SK-N-SH (cell line): ENCODE measurements at regions not wholly inside any gene's neighbourhood (a gene's known extent, or its start where the extent isn't known, plus 50 kb on each side); places are given as distances from the start of the nearest gene placed in this dataset.
A peak's percentile ranks its signal among the peaks of the same experiment; 100 is the strongest.

Source experiments
- CTCF ChIA-PET: fragments of 300-600, 350-600 bp; formaldehyde crosslinking; extraction: SDS; loops from one replicate; lab custom pipeline; 2021; lab: Yijun Ruan, JAX
- POLR2A ChIA-PET: fragments of 350-600 bp; sonication (Branson Sonifier 250); formaldehyde crosslinking; extraction: SDS; loops from one replicate; lab custom pipeline; 2020; ENCODE audit warnings: antibody characterized with exemption, inconsistent platforms; lab: Yijun Ruan, JAX
- DNase-seq: peaks from one replicate; pipeline ENCODE4 v3.0.0; 2012
- H2AFZ ChIP-seq: fragments of 200-600 bp; sonication (generic); 2 replicates; pipeline ENCODE4 v1.8.1; 2016; ENCODE audit warnings: antibody characterized with exemption, mild to moderate bottlenecking, low read depth
- H3F3A ChIP-seq: fragments of 200-600 bp; sonication (generic); replicated peaks from 2 replicates; pipeline ENCODE3; 2016; ENCODE audit warnings: antibody characterized with exemption, mild to moderate bottlenecking; ENCODE audit not compliant: insufficient read depth
- H3K27ac ChIP-seq, 2 experiments: fragments of 200-500 bp in 1 of 2; fragments of 200-600 bp in 1 of 2; sonication (Bioruptor generic) in 1 of 2; sonication (generic), shearing (Covaris generic) in 1 of 2; 2 replicates each; pipeline versions ENCODE4 v1.5.1 to v1.6.1; 2014 to 2016; ENCODE audit warnings: low read depth in 2 of 2, inconsistent platforms in 1 of 2, low read length in 1 of 2, mild to moderate bottlenecking in 1 of 2, mixed read lengths in 1 of 2
- H3K27me3 ChIP-seq: fragments of 200-600 bp; sonication (generic), shearing (Covaris generic); 2 replicates; pipeline ENCODE4 v1.6.1; 2016; ENCODE audit warnings: mixed run types; ENCODE audit not compliant: insufficient read depth
- H3K36me3 ChIP-seq, 2 experiments: fragments of 200-500 bp in 1 of 2; fragments of 200-600 bp in 1 of 2; sonication (Bioruptor generic) in 1 of 2; sonication (generic) in 1 of 2; replicated peaks in 1 of 2; 2 replicates each; pipeline versions ENCODE3 to v1.5.1; 2014 to 2016; ENCODE audit warnings: low read length in 1 of 2, mild to moderate bottlenecking in 1 of 2; ENCODE audit not compliant: insufficient read depth in 2 of 2, control insufficient read depth in 1 of 2
- H3K4me1 ChIP-seq, 2 experiments: fragments of 200-500 bp in 1 of 2; fragments of 200-600 bp in 1 of 2; sonication (Bioruptor generic) in 1 of 2; sonication (generic), shearing (Covaris generic) in 1 of 2; 2 replicates each; pipeline versions ENCODE4 v1.5.1 to v1.6.1; 2014 to 2016; ENCODE audit warnings: low read depth in 1 of 2, low read length in 1 of 2, mixed run types in 1 of 2; ENCODE audit not compliant: insufficient read depth in 2 of 2, control insufficient read depth in 1 of 2
- H3K4me2 ChIP-seq: fragments of 200-600 bp; sonication (generic), shearing (Covaris generic); 2 replicates; pipeline ENCODE4 v1.6.1; 2017; ENCODE audit warnings: mixed run types
- H3K4me3 ChIP-seq, 2 experiments: fragments of 200-500 bp in 1 of 2; fragments of 200-600 bp in 1 of 2; sonication (Bioruptor generic) in 1 of 2; sonication (generic), shearing (Covaris generic) in 1 of 2; 2 replicates each; pipeline versions ENCODE4 v1.5.1 to v1.8.1; 2014 to 2016; ENCODE audit warnings: low read depth in 2 of 2, inconsistent platforms in 1 of 2, low read length in 1 of 2, mild to moderate bottlenecking in 1 of 2, mixed read lengths in 1 of 2, moderate library complexity in 1 of 2
- H3K79me2 ChIP-seq: fragments of 200-600 bp; sonication (generic); 2 replicates; pipeline ENCODE4 v1.8.1; 2017; ENCODE audit warnings: mild to moderate bottlenecking; ENCODE audit not compliant: insufficient read depth
- H3K9ac ChIP-seq: fragments of 200-600 bp; sonication (generic); 2 replicates; pipeline ENCODE4 v1.6.1; 2017; ENCODE audit warnings: mixed run types
- H3K9me2 ChIP-seq: fragments of 200-600 bp; sonication (generic); 2 replicates; pipeline ENCODE4 v1.6.1; 2017; ENCODE audit warnings: mixed run types
- H3K9me3 ChIP-seq: fragments of 200-600 bp; sonication (generic); 2 replicates; pipeline ENCODE4 v1.6.1; 2017; ENCODE audit warnings: mixed run types, mild to moderate bottlenecking, moderate library complexity
- H4K20me1 ChIP-seq: fragments of 200-600 bp; sonication (generic); 2 replicates; pipeline ENCODE4 v1.6.1; 2017; ENCODE audit warnings: mild to moderate bottlenecking, mixed run types; ENCODE audit not compliant: insufficient read depth
- FOSL2 ChIP-seq: IDR thresholded peaks from 2 replicates; pipeline ENCODE4 v1.4.0; 2012; ENCODE audit warnings: low read depth, mild to moderate bottlenecking, moderate library complexity, borderline replicate concordance
- FOXJ3 ChIP-seq: sonication (generic); formaldehyde crosslinking; IDR thresholded peaks from 2 replicates; pipeline ENCODE4 v1.5.1; 2020; ENCODE audit warnings: mild to moderate bottlenecking, missing genetic modification reagents
- JUND ChIP-seq: IDR thresholded peaks from 2 replicates; pipeline ENCODE4 v1.4.0; 2012
- RAD21 ChIP-seq: IDR thresholded peaks from 2 replicates; pipeline ENCODE4 v1.6.1; 2012; ENCODE audit warnings: mild to moderate bottlenecking, low read length
- RXRA ChIP-seq: IDR thresholded peaks from 2 replicates; pipeline ENCODE4 v1.4.0; 2012; ENCODE audit warnings: low read depth, mild to moderate bottlenecking, borderline replicate concordance
- SIN3A ChIP-seq: IDR thresholded peaks from 2 replicates; pipeline ENCODE4 v1.6.1; 2012; ENCODE audit warnings: low read depth, mild to moderate bottlenecking, low read length, moderate library complexity, borderline replicate concordance
- SMC3 ChIP-seq: IDR thresholded peaks from 2 replicates; pipeline ENCODE4 v1.6.1; 2012; ENCODE audit warnings: low read depth, low read length, improper control_type of control experiment
- TCF12 ChIP-seq: IDR thresholded peaks from 2 replicates; pipeline ENCODE4 v1.4.0; 2012
- YY1 ChIP-seq: IDR thresholded peaks from 2 replicates; pipeline ENCODE4 v1.4.0; 2012; ENCODE audit warnings: low read depth, mild to moderate bottlenecking
- ZBTB33 ChIP-seq: IDR thresholded peaks from 2 replicates; pipeline ENCODE4 v1.4.0; 2012; ENCODE audit warnings: low read depth, borderline replicate concordance
- WGBS: methylation state at CpG from one replicate; pipeline ENCODE4 v1.1.6; 2017; ENCODE audit warnings: low lambda C conversion rate; 5-methylcytosine and 5-hydroxymethylcytosine counted together
- small RNA-seq, 7 experiments: library from RNA; depleted of rRNA; stranded (forward); fragments of <200 nt; gene quantifications; one replicate each; pipeline ENCODE3, GENCODE V24; 2012
- TF ChIP-seq, protein P1 (sequence below): IDR thresholded peaks from 2 replicates; pipeline ENCODE4 v1.4.0; 2012; ENCODE audit warnings: low read depth

GRCh38 chr11:24421766-24422165 is 75.1 kb upstream of the LUZP2 start:
- CTCF ChIA-PET: no interaction called here
- Histone ChIP-seq H3K27me3 (no peaks in the 10 kb centered on the region), H3K9ac (no peak overlapping the region), H3F3A (no peaks in the 10 kb centered on the region), H3K4me1 (no peaks in the 10 kb centered on the region), H3K4me3 (no peak overlapping the region), H3K4me2 (no peak overlapping the region), H3K79me2 (no peaks in the 10 kb centered on the region), H2AFZ (no peak overlapping the region), H3K9me2 (no peaks in the 10 kb centered on the region), H3K27ac (no peak overlapping the region), H3K36me3 (no peaks in the 10 kb centered on the region), H3K9me3 (no peaks in the 10 kb centered on the region), H4K20me1 (no peaks in the 10 kb centered on the region)
- TF ChIP-seq TCF12: no peak
- TF ChIP-seq YY1: no peak
- TF ChIP-seq SMC3: no peak
- TF ChIP-seq SIN3A: no peak
- no peak for TF ChIP-seq FOSL2
- no peak for DNase-seq
- 72% methylated on average over 3 of the region's 3 CpGs for WGBS
- POLR2A ChIA-PET: no interaction called here

GRCh38 chr11:24422376-24422775 is 74.5 kb upstream of the LUZP2 start:
- CTCF ChIA-PET: no interaction called here
- Histone ChIP-seq H2AFZ (no peak overlapping the region; the same call in 1 of the 2 replicates), H3K79me2 (no peaks in the 10 kb centered on the region), H3K27ac (peak overlapping the region in 1 of 2 experiments; percentile 34; a peak in 1 of 4 replicates), H3K4me3 (no peak overlapping the region), H3F3A (no peaks in the 10 kb centered on the region), H3K4me1 (no peaks in the 10 kb centered on the region), H3K9me3 (no peaks in the 10 kb centered on the region), H3K36me3 (no peaks in the 10 kb centered on the region), H3K9me2 (no peaks in the 10 kb centered on the region), H3K27me3 (no peaks in the 10 kb centered on the region), H4K20me1 (no peaks in the 10 kb centered on the region), H3K4me2 (no peak overlapping the region), H3K9ac (no peak overlapping the region)
- TF ChIP-seq RXRA (no peak), JUND (no peak), FOXJ3 (CRISPR knock-in tag) (no peak)
- TF ChIP-seq, protein P1, sequence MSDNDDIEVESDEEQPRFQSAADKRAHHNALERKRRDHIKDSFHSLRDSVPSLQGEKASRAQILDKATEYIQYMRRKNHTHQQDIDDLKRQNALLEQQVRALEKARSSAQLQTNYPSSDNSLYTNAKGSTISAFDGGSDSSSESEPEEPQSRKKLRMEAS: no peak
- POLR2A ChIA-PET: no interaction called here
- DNase-seq: no peak
- 17% methylated on average over 1 of the region's 1 CpG for WGBS

DNA sequence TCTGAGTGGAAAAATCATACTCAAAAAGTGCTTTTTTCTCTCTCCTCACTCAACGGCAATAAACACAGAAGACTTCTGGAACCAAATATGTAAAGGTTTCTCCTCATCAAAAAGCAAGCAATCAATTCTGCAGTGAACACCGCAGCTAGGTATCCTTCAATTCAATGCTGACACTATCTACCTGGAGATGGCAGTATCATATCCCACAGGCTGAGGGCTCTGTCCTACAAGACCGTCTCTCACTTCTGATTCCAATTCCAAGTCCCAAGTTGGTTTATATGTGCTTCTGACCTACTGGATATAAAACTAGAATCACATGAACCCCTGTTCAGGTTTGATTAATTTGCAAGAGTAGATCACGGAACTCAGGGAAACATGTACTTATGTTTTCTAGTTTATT is 59.7 kb upstream of the LUZP2 start:
- Histone ChIP-seq H2AFZ (no peak overlapping the region), H3F3A (no peaks in the 10 kb centered on the region), H3K9me2 (no peaks in the 10 kb centered on the region), H3K27me3 (no peaks in the 10 kb centered on the region), H3K79me2 (no peaks in the 10 kb centered on the region), H3K4me1 (no peaks in the 10 kb centered on the region), H4K20me1 (no peaks in the 10 kb centered on the region), H3K9ac (no peak overlapping the region), H3K9me3 (no peaks in the 10 kb centered on the region), H3K36me3 (no peaks in the 10 kb centered on the region), H3K4me2 (no peak overlapping the region), H3K27ac (no peak overlapping the region)
- CTCF ChIA-PET: no interaction called here
- 75% methylated on average over 4 of the region's 4 CpGs for WGBS
- no peak for DNase-seq
- TF ChIP-seq YY1 (no peak), RAD21 (no peak), ZBTB33 (no peak)
- TF ChIP-seq, all 33 proteins: peak for 0
- H3K4me3 ChIP-seq: no peak overlapping the region
- POLR2A ChIA-PET: no interaction called here

Small RNAs in the stretch of these regions (small RNA-seq; reads per million reads assigned to genes)
- gene AC100767.1: 0 reads per million in 7 experiments
- 0 reads per million in 7 experiments for gene MIR8054
- 0 to 0.10 (median 0) reads per million in 7 experiments for gene RNU6-783P
